PFSK-1 (cell line): ENCODE measurements at regions not wholly inside any gene's neighbourhood (a gene's known extent, or its start where the extent isn't known, plus 50 kb on each side); places are given as distances from the start of the nearest gene placed in this dataset.

Experiments
- POLR2AphosphoS5 ChIP-seq: IDR thresholded peaks from 2 replicates; pipeline ENCODE4 v1.6.1; 2012; ENCODE audit warnings: low read depth, mild to moderate bottlenecking, control low read depth, low read length, moderate library complexity
- TF ChIP-seq, protein P1 (sequence below), 2 experiments: IDR thresholded peaks; 2 replicates each; pipeline versions ENCODE4 v1.6.1 to v1.8.0; 2011 to 2012; ENCODE audit warnings: low read depth in 2 of 2, low read length in 2 of 2, control low read depth in 1 of 2, inconsistent platforms in 1 of 2, mild to moderate bottlenecking in 1 of 2, moderate library complexity in 1 of 2; ENCODE audit not compliant: insufficient read depth in 1 of 2

DNA sequence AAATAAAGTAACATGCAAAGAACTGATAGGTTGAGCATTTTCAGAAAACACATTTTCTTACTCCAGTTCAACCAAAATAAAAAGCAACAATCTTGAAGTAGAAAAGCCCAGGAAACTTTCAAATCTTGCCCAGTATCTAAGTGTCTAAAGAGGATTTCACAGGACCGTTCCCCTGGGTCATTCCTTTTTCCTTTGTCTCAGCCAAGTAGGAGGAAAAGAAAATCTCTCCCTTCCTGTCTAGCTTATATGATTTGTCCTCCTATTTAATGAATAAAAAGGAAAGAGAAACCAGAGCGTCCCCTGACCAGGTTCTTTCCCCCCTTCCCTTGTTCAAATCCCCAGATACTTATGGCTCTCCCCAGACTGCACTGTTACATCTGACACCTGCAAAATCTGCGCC lies 248.0 kb downstream of the KCTD12 start:
- TF ChIP-seq POLR2AphosphoS5, result no peak
- TF ChIP-seq, protein P1, sequence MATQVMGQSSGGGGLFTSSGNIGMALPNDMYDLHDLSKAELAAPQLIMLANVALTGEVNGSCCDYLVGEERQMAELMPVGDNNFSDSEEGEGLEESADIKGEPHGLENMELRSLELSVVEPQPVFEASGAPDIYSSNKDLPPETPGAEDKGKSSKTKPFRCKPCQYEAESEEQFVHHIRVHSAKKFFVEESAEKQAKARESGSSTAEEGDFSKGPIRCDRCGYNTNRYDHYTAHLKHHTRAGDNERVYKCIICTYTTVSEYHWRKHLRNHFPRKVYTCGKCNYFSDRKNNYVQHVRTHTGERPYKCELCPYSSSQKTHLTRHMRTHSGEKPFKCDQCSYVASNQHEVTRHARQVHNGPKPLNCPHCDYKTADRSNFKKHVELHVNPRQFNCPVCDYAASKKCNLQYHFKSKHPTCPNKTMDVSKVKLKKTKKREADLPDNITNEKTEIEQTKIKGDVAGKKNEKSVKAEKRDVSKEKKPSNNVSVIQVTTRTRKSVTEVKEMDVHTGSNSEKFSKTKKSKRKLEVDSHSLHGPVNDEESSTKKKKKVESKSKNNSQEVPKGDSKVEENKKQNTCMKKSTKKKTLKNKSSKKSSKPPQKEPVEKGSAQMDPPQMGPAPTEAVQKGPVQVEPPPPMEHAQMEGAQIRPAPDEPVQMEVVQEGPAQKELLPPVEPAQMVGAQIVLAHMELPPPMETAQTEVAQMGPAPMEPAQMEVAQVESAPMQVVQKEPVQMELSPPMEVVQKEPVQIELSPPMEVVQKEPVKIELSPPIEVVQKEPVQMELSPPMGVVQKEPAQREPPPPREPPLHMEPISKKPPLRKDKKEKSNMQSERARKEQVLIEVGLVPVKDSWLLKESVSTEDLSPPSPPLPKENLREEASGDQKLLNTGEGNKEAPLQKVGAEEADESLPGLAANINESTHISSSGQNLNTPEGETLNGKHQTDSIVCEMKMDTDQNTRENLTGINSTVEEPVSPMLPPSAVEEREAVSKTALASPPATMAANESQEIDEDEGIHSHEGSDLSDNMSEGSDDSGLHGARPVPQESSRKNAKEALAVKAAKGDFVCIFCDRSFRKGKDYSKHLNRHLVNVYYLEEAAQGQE (IDR thresholded peaks at IDR 0.05; ENCODE audit: insufficient read depth in 1 of 2, low read depth in 2 of 2, low read length in 2 of 2), result no peak
